ENCODE measurements at regions not wholly inside any gene's neighbourhood (a gene's known extent, or its start where the extent isn't known, plus 50 kb on each side); places are given as distances from the start of the nearest gene placed in this dataset.

DNA sequence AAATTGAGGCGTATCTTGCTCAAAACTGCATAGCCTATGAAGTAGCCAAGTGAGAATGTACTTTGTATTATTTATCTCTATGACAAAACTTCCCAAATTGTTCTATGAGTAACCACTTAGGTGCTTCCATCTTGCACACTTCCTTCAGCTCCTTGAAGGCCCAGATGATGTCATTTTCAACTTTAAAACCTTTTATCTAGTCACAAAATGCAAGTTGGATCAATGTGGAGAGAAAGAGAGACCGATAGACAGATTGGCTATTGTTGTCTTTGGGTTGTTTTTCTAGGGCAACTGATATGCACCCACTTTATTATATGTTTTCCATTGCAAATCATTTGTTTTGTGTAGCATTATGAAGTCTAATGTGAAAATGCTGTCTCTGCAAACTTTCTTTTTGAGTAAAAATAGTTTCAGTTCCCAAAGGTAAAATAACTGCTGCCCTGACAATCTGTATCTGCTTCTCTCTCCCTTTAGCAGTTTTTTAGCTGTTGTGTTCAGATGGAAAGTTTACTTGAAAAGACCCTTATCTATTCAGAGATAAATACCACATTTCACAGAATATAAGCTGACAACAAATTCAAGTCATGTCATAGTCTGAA is 73.7 kb upstream of the CITED2 start (continued):
- TF ChIP-seq ZNF41 (CRISPR knock-in tag; conservative IDR thresholded peaks at IDR 0.05) (no peak), NCOA4 (IDR thresholded peaks at IDR 0.05; ENCODE audit: partially characterized antibody) (no peak), FOXM1 (IDR thresholded peaks at IDR 0.05; ENCODE audit: low read depth) (peak; percentile 56; the same call in 1 of the 2 replicates), FOXM1 (CRISPR knock-in tag; IDR thresholded peaks at IDR 0.05; ENCODE audit: low read depth) (no peak), ZNF23 (CRISPR knock-in tag; IDR thresholded peaks at IDR 0.05) (no peak), ZNF717 (CRISPR knock-in tag; IDR thresholded peaks at IDR 0.05) (no peak), ZNF431 (CRISPR knock-in tag; IDR thresholded peaks at IDR 0.05) (no peak), BDP1 (IDR thresholded peaks at IDR 0.05; ENCODE audit: insufficient read depth, insufficient read length) (no peak), ZNF282 (CRISPR knock-in tag; IDR thresholded peaks at IDR 0.05) (no peak), RAD21 (CRISPR knock-in tag; conservative IDR thresholded peaks at IDR 0.05 in 1 of 2, IDR thresholded peaks at IDR 0.05 in 1 of 2) (0 out of 4 replicates have a peak, but pooled peaks of 1 of the 2 experiments have one; percentile 28), SOX6 (IDR thresholded peaks at IDR 0.05) (peak; percentile 86), HNRNPL (IDR thresholded peaks at IDR 0.05; ENCODE audit: low read depth, low read length) (no peak), SRSF7 (optimal IDR thresholded peaks at IDR 0.05; ENCODE audit: low read depth, low read length) (no peak), HMG20A (CRISPR knock-in tag; conservative IDR thresholded peaks at IDR 0.05) (no peak), ZNF551 (CRISPR knock-in tag; IDR thresholded peaks at IDR 0.05) (no peak), HOXB6 (CRISPR knock-in tag; IDR thresholded peaks at IDR 0.05; ENCODE audit: borderline replicate concordance) (no peak), ESRRA (IDR thresholded peaks at IDR 0.05; ENCODE audit: borderline replicate concordance, low read depth) (no peak), HEY1 (CRISPR knock-in tag; IDR thresholded peaks at IDR 0.05; ENCODE audit: borderline replicate concordance) (0 out of 2 replicates have a peak, but pooled peaks have one; percentile 49)
- TF ChIP-seq, protein P1, sequence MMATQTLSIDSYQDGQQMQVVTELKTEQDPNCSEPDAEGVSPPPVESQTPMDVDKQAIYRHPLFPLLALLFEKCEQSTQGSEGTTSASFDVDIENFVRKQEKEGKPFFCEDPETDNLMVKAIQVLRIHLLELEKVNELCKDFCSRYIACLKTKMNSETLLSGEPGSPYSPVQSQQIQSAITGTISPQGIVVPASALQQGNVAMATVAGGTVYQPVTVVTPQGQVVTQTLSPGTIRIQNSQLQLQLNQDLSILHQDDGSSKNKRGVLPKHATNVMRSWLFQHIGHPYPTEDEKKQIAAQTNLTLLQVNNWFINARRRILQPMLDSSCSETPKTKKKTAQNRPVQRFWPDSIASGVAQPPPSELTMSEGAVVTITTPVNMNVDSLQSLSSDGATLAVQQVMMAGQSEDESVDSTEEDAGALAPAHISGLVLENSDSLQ (IDR thresholded peaks at IDR 0.05): peak; percentile 28
- TF ChIP-seq, protein P2, sequence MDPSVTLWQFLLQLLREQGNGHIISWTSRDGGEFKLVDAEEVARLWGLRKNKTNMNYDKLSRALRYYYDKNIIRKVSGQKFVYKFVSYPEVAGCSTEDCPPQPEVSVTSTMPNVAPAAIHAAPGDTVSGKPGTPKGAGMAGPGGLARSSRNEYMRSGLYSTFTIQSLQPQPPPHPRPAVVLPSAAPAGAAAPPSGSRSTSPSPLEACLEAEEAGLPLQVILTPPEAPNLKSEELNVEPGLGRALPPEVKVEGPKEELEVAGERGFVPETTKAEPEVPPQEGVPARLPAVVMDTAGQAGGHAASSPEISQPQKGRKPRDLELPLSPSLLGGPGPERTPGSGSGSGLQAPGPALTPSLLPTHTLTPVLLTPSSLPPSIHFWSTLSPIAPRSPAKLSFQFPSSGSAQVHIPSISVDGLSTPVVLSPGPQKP (CRISPR knock-in tag; IDR thresholded peaks at IDR 0.05): no peak
- TF ChIP-seq, protein P3, sequence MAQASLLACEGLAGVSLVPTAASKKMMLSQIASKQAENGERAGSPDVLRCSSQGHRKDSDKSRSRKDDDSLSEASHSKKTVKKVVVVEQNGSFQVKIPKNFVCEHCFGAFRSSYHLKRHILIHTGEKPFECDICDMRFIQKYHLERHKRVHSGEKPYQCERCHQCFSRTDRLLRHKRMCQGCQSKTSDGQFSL (CRISPR knock-in tag; IDR thresholded peaks at IDR 0.05): no peak
- TF ChIP-seq, protein P3 (tag; IDR thresholded peaks at IDR 0.05): no peak
- TF ChIP-seq, protein P4, sequence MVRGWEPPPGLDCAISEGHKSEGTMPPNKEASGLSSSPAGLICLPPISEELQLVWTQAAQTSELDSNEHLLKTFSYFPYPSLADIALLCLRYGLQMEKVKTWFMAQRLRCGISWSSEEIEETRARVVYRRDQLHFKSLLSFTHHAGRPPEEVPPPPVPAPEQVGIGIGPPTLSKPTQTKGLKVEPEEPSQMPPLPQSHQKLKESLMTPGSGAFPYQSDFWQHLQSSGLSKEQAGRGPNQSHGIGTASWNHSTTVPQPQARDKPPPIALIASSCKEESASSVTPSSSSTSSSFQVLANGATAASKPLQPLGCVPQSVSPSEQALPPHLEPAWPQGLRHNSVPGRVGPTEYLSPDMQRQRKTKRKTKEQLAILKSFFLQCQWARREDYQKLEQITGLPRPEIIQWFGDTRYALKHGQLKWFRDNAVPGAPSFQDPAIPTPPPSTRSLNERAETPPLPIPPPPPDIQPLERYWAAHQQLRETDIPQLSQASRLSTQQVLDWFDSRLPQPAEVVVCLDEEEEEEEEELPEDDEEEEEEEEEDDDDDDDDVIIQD (CRISPR knock-in tag; IDR thresholded peaks at IDR 0.05): no peak
- TF ChIP-seq, protein P5, sequence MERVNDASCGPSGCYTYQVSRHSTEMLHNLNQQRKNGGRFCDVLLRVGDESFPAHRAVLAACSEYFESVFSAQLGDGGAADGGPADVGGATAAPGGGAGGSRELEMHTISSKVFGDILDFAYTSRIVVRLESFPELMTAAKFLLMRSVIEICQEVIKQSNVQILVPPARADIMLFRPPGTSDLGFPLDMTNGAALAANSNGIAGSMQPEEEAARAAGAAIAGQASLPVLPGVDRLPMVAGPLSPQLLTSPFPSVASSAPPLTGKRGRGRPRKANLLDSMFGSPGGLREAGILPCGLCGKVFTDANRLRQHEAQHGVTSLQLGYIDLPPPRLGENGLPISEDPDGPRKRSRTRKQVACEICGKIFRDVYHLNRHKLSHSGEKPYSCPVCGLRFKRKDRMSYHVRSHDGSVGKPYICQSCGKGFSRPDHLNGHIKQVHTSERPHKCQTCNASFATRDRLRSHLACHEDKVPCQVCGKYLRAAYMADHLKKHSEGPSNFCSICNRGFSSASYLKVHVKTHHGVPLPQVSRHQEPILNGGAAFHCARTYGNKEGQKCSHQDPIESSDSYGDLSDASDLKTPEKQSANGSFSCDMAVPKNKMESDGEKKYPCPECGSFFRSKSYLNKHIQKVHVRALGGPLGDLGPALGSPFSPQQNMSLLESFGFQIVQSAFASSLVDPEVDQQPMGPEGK (CRISPR knock-in tag; IDR thresholded peaks at IDR 0.05; ENCODE audit: borderline replicate concordance): 0 out of 2 replicates have a peak, but pooled peaks have one; percentile 51

Data from K562 (cell line).